NCI-H2196 treated with DMSO at 0.1 percent for 48 hours (cell line): ENCODE measurements at regions not wholly inside any gene's neighbourhood (a gene's known extent, or its start where the extent isn't known, plus 50 kb on each side); places are given as distances from the start of the nearest gene placed in this dataset.

Source experiments
- DNase-seq: peaks from one replicate; lab custom pipeline; 2025; ENCODE audit not compliant: unreplicated experiment; lab: John Stamatoyannopoulos, UW

DNA sequence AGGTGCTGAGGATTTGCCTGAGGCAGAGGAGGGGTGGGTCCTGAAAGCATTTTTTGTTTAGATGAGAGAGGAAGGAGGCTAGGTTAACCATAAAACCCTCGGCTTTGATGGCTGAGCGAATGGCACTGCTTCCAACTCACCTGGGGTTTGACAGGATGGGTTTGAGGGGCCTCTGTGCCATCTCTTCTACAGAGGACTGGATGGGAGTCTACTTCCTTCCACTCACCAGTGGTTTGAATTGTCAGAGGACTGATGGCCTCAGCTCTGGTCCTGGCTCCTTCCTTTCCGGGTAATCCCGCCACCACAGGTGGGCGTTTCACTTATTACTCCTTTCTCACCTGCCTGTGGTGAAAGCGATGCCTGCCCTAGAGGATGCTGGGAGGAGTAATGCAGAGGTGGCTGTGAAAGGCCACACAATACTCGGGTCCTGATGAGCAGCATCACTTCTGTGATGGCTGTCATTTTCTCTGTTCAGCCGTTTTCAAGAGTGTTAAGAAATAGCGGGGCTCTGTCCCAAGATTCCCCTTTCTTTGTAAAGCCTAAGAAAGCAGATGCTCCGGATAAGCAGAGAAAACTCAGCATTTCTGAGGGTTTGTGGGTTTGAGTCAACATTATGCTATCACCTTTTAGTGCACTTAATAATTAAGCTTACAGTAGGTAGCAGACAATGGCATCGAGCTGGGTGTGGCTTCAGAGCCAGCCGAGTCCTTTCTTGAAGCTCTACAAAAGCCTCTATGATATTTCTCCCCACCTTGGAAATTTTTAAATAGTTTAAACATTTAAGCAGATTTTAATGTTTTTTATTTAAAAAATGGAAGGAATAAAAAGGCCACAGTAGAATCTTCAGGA lies 220.7 kb downstream of the HLX start:
- no peak for DNase-seq

DNA sequence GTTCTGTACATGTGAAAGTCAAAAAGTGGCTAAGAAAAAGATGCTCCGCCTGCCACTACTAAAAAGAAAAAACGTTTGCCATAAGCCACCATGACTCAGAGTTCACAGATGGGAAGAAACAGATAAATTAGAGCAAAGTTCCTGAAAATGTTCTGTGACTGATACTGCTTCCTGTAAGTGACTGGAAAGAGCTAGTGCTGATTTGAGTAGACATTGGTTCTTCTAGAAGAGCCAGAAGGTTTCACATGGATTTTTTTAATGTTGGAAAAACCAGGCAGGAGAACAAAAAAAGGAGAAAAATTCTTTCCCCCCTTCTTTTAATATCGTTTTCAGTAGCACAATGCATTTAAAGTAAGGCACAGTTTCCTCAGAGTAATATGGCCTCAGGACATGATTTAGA lies 221.4 kb downstream of the HLX start:
- DNase-seq, result no peak

DNA sequence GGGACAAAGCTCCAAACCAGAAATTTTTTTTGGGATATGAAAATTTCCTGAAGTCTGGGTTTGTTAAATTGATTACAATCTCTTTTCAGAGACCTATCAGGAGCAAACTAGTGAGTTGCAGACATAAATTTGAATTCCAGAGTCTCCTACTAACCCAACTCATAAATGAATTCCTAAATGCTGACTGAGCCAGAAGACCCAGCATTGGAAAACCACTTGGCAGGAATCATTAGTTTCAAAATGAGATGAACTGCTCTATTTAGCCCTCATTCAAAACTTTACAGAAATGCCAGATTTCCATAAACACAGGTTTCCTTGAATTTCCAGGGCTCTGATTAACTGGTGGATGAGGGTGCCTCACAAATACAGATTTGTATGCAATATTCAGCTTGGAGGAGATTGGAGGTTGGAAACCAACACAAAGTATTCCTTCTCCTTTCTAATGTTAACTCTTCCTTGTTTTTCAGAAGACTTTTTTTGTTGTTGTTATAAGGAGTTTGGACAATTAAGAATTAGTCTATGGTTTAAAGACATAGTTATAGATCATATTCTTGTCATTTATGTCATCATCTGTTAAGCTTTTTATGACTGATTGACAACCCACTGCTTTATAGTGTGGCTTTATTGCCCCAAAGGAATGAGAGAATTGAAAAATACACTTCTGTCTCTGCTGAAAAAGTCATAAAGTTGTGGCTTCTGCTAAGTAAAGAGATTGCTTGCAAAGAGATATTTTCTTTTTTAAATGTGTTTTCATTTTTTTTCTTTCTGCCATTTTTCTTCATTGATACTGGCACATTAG lies 222.8 kb downstream of the HLX start:
- DNase-seq, result no peak

DNA sequence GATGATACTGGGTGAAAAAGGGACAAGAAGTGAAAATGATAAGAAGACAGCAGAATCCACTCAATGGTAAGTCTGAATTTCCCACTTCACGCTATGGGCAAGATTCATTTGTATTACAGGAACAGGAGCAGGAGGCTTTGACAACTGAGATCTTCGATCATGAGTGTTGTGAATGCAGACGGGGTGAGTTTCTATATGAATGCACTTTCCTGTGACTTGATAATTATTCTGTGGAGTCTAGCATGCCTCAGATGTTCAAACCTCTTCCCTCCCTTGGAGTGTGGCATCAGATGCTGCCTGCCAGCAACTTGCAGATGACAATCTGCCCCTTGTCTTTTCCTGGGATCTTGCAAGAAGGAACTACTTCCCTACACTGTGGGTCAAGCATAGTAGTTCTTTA lies 225.4 kb downstream of the HLX start:
- no peak for DNase-seq

DNA sequence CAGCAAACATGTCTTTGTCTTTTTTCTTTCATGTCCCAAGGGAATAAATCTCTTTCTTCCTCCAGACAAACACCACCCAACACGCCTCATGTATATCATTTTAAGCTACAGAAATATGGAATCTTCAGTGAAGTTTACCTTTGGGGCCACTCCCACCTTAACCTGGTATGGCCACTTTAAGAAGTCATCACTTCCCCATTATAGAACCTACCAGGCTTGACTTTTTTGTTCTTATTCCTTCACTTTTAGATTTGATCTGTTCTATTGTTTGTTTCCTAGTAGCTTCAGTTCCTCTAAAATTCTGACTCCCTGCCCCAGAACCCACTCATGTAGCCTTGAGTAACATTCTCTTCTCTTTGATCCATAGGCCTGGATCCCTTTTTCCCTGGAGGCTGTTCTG lies 226.3 kb downstream of the HLX start:
- DNase-seq, result no peak

DNA sequence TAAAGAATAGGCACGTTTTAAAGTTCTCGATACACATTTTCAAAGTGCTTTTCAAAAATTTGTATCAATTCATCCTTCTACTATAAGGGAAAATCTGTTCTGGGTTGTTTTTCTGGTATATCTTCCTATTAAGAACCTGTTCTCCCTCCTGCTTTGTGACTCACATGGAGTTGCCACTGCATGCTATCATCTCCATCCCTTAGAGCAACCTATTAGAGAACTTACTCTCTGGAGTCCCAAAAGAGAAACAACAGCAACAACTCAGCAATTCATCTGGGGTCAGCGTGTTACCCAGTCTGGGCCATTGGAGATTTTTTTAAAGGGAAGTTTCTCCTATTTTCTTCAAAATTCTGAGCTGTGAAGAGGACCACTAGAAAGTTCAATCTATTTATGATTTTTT lies 227.4 kb downstream of the HLX start:
- no peak for DNase-seq

DNA sequence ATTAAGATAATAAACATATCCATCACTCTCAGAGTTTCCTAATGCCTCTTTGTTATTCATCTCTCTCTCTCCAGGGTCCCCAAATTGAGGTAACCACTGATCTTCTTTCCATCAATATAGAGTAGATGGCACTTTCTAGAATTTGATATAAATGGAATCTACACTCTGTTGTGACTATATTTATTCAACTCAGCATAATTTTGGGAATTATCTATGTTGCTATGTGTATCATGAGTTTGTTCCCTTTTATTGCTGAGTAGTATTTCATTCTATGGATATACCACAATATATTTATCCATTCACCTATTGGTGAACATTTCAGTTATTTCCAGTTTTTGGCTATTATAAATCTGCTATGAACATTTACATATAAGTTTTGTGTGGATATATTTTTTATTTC lies 230.7 kb downstream of the HLX start:
- no peak for DNase-seq

DNA sequence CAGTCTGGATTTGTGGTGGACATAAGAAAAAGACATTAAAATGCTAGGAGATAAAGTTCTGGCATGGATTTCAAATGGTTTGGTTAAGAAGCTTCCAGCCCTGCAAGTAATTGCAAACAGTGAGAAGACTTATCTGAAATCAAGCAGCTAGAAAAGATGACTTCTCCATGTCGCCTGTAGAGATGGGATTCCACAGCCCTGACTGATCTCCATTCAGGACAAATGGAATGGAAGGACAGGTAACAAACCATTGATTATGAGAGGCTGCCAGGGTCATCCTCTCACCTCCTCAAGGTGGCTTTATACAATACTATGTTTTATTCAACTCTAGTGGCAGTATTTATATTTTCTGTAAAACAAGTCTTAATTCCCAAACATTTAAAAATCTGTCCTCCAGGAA lies 237.9 kb downstream of the HLX start:
- no peak for DNase-seq

DNA sequence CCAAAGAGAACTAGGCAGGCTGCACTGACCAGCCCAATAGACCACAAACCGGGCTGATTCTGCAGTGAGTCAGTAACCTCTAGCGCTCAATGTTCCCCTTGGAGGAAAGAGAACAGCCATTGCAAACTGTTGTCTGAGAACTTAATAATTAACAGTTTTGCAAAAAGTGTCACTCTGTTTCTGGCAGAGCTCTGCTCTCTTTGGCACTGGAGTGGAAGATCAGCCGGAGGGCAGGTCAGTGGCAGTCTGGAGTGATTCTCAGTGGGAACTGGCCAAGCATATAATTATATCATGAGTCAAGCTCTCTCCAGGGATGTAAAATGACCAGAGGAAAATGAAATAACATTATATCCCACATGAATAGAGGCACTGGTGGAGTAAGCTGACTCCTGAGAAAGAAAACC lies 238.3 kb downstream of the HLX start:
- DNase-seq, result no peak

DNA sequence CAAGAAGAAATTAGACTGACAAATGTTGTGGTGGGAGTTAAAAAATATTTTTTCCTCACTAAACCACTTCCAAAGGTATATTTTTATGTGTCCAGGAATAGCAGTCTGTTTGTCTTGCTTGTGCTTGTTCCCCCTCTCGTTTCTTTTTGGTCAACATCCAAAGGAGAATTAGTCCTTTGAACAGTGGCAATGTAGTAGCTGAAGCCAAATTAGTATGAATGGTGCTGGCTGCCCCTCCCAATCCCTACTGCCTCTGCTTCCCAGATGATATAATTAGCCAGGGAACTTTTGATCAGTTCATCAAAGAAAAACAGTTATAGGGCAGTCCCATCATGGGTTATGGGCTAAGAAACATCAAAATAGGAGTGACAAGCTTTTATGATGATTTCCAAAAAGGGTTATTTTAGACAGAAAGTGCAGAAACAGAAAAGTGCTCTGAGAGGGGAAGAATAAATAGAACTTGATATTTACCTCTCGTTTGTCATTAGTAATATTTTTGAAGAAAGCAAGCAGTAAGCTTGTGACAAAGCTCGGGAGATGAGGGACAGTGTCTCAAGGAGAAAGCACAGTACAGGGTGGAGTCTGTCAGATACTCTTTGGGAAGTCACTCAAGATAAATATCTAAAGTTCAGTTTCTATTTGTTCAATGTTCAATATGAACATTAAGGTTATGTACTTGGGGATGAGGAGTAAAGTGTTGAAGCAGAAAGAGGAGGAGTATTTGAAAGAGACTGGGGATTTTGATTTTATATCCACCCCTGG lies 239.1 kb downstream of the HLX start:
- DNase-seq, result no peak

DNA sequence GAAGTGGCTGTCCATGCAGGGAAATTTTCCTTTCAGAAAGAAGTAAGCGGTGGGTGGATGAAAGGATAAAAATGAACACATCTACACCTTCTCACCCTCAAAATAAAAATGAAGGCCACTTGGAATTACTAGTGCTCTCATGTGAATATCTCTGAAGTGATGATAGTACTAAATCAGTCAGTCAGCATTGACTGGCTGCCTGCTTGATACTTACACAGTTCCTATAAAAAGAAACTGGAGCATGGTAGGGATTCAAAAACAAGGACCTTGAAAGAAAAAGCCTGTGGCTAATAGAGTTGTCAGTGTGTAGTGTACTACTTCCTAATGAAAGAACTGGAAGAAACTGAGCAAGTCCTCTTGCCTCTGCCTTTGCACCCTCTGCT lies 239.7 kb downstream of the HLX start:
- DNase-seq, result no peak

DNA sequence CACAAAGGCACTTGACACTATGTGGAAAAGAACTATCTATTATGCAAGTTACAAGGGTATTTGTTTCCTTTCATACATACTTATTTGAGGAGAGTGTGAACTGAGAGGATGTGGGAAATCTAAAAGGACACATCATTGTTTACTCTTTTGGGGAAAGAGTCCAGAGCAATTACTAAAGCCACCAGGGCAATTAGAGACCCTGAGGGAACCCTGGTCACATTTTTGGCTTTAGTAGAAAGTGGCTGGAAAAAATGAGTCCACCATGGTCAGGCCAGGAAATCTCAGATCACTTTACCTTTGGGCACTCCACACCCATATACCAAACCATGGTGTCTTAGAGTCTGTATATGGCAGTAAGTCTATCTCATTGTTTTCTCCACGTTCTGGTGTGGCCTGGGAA lies 243.3 kb downstream of the HLX start:
- no peak for DNase-seq

DNA sequence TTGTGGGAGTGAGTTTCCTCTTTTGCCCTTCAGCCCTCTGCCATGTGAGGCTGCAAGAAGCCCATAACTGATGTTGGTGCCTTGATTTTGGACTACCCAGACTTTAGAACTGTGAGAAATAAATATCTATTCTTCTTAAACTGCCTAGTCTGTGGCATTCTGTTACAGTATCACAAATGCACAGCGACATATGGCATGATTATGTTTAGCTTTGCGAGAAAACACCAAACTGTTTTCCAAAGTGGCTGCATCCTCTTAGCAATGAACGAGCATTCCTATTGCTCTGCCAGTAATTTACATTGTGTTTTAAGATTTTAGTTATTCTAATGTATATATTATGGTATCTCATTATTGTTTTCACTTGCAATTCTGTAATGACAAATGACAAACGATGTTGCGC lies 246.7 kb downstream of the HLX start:
- no peak for DNase-seq

DNA sequence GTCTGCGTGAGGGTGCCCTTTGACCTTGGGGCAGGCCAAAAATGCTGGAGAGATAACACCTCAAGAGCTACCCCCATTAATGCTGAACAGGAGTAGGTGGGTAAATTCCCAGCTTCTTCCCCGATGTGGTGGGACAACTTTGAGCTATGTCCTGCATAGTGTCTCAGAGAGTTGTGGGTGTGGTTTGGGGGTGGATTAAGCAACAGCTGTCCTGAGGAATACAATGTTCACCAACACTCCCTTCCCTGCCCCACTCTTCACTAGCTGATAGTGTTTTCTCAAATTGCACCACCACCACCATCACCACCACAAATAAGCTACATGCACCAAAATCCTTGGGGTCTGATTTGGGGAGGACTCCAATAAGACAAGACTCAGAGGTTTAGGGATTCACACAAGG lies 258.4 kb downstream of the HLX start:
- no peak for DNase-seq

DNA sequence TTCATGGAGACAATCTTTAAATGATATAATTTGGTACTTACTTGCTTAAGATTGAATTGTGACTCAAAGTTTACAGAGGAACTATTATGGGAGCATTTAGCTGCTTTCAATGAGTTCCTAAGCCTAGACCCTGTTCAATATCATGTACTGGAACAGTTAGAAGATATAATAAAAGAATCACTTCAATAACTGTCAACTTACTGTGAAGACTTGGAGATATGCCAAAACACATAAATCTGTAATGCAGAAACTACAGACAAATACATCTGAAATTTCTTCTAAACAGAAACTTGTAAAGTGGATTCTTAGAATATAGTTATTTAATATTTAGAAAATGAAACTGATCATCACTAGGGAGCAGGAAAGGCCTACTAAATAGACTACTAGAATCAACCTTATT lies 259.3 kb downstream of the HLX start:
- no peak for DNase-seq

DNA sequence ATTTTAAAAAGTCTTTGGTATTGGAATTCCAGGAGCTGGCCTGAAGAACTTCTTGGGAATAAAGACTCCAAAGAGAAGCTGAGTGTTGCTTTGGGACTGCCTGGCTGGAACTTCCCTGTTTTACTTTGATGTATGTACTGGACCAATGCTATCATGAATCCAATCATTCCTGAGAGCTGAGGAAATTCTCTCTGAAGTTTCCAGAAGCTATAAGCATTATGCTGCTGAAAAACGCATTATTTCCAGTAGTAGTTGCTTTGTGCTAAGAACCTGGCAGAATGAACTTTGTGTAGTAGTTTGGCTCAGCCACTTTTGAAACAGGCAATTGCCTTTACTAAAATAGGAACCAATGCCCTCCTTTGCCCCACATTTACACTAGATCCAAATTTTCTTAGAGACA lies 260.7 kb downstream of the HLX start:
- DNase-seq, result no peak

DNA sequence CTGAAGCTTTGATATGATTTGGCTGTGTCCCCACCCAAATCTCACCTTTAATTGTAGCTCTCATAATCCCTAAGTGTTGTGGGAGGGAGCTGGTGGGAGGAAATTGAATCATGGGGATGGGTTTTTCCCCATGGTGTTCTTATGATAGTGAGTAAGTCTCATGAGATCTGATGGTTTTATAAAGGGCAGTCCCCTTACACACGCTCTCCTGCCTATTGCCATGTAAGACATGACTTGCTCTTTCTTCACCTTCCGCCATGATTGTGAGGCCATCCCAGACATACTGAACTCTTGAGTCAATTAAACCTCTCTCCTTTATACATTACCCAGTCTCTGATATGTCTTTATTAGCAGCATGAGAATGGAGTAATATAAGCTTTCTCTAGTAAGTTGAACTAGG lies 261.9 kb downstream of the HLX start:
- DNase-seq, result no peak

DNA sequence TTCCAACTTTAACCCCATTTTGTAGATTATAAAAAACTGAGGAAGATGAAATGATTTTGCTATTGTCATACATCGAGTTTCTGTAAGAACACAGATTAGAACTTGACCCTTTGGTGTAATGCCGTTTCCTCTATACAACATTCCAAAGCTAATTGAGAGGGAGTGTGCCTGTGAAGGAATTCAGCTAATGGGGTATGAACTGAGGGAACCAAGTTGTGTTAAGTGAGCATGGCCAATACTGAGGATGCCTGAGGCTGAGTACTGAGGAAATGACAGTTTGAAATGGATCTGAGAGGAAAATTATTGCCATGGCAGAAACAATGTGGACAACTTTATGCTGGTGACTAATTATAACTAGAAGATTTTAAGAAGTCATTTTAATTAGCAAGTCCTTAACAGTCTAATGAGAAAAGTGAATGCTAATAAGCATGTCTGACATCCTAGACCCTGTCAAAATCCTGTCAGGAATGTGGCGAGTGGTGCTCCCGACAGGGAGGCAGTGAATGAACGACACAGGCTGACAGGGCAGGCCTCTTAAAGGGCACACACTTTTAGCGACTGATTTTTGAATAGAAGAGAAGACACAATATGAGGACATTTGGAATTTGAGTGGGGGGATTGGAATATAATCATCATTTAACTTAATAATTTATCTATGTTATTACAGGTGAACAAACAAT lies 262.5 kb downstream of the HLX start:
- no peak for DNase-seq

DNA sequence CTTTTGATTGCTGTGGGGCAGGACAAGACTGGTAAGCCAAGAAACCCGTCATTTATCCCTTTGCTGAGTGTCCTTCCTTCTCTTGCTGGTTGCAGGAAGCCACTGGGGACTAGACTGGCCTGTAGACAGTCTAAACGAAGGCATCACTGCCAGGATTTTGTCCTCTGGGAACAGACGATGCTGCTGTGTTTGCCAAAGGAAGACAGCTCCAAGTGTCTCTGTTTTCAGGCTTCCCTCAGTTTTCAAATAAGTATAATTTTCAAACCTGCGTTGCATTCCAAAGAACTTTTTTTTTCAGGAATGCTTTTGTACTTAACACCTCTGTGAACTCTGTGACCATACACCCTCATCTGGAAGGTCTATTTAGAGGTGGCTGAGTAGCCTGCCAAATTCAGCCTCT lies 269.4 kb downstream of the HLX start:
- no peak for DNase-seq

DNA sequence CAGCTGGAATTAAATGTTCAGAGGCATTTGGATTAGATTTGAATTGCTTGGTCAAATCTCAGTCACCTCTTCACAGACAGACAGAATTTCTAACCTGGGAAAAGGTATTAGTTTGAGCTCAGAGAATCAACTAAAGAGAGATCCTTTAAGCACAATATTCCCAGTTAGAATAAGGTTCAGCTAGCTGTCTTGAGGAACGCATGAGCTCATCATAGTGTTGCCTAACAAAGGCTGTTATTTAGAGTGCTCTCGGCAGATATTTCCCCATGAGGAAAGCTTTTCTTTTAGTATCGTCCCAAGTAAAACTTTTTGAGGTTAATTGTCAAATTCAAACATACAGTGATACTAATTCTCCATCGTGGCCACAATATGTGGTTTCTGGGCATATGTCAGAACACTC lies 269.9 kb downstream of the HLX start:
- no peak for DNase-seq

DNA sequence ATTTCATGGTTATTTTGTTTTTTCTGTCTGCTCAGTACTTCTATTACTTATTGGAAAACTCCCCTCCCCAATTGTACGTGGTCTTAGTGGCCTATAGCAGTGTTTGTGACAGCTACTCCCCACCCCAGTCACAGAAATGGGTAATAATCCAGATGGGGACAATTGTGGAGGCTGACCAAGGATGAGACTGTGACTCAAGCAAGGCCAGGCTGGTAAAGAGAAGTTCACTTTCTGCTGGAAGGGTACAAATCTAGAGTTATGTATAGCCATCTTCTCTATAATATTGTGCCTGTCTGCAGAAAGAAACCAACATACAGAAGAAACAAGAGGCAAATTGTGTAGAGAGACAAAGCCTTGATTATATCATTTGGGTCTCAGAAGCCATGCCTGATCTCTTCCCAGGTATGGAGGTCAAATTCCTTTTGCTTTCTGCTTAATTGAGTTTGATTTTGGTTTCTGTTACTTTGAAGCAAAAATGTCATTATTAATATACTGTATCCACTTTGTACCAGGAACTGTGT lies 270.4 kb downstream of the HLX start:
- no peak for DNase-seq
